ENCODE measurements at regions not wholly inside any gene's neighbourhood (a gene's known extent, or its start where the extent isn't known, plus 50 kb on each side); places are given as distances from the start of the nearest gene placed in this dataset.

- TF ChIP-seq CTCF (IDR thresholded peaks at IDR 0.05) (no peak), ZFX (IDR thresholded peaks at IDR 0.05; ENCODE audit: borderline replicate concordance) (no peak)
Observed at GRCh38 chr3:16052964-16053363, 121.5 kb upstream of the GALNT15 start.

All from 22Rv1 (cell line).